ENCODE measurements at regions not wholly inside any gene's neighbourhood (a gene's known extent, or its start where the extent isn't known, plus 50 kb on each side); places are given as distances from the start of the nearest gene placed in this dataset.

GRCh38 chr21:35220301-35220700, 171.2 kb upstream of the RUNX1 start:
- ATAC-seq (no peak), DNase-seq (no peak)
- H3K36me3 ChIP-seq: no peaks in the 10 kb centered on the region
- H3K27ac ChIP-seq: no peak overlapping the region
- intact Hi-C loops (cut with DNase I): no loop called here
- H3K27me3 ChIP-seq: no peaks in the 10 kb centered on the region
- no peaks in the 10 kb centered on the region for H3K9me3 ChIP-seq
- H3K4me1 ChIP-seq: peaks cover 0 to under 1% (median 0%) of the 10 kb centered on the region in 4 donors
- WGBS (ENCODE audit: insufficient coverage, low coverage, low lambda C conversion rate, missing lambda C conversion rate): no CpG with 5 or more reads among the region's 1 CpG
- TF ChIP-seq CTCF (IDR thresholded peaks at IDR 0.05) (no peak), POLR2A (IDR thresholded peaks at IDR 0.05) (no peak)
- no peak overlapping the region for H3K4me3 ChIP-seq

- ATAC-seq (no peak), DNase-seq (no peak)
- 89% methylated on average over 2 of the region's 2 CpGs for WGBS (ENCODE audit: insufficient coverage, low coverage, low lambda C conversion rate, missing lambda C conversion rate)
- TF ChIP-seq CTCF (IDR thresholded peaks at IDR 0.05) (no peak), POLR2A (IDR thresholded peaks at IDR 0.05) (no peak)
- Histone ChIP-seq H3K36me3 (no peaks in the 10 kb centered on the region), H3K27ac (no peak overlapping the region), H3K9me3 (no peaks in the 10 kb centered on the region), H3K4me1 (no peaks in the 10 kb centered on the region), H3K4me3 (no peak overlapping the region), H3K27me3 (no peaks in the 10 kb centered on the region)
- intact Hi-C loops (cut with DNase I): no loop called here
Observed at GRCh38 chr21:35219719-35220118, 170.6 kb upstream of the RUNX1 start.

GRCh38 chr21:35219291-35219690, 170.2 kb upstream of the RUNX1 start:
- Histone ChIP-seq H3K27me3 (no peaks in the 10 kb centered on the region), H3K9me3 (no peaks in the 10 kb centered on the region), H3K4me1 (no peaks in the 10 kb centered on the region), H3K4me3 (no peak overlapping the region), H3K27ac (no peak overlapping the region), H3K36me3 (no peaks in the 10 kb centered on the region)
- DNase-seq: no peak
- WGBS (ENCODE audit: insufficient coverage, low coverage, low lambda C conversion rate, missing lambda C conversion rate): 82% methylated on average over 2 of the region's 2 CpGs
- no peak for TF ChIP-seq CTCF (IDR thresholded peaks at IDR 0.05)
- TF ChIP-seq POLR2A (IDR thresholded peaks at IDR 0.05): no peak
- ATAC-seq: no peak
- intact Hi-C loops (cut with DNase I): no loop called here

GRCh38 chr21:35217504-35218060, 168.5 kb upstream of the RUNX1 start:
- H3K27ac ChIP-seq: no peak overlapping the region
- DNase-seq: no peak
- 89% methylated on average over 1 of the region's 1 CpG for WGBS (ENCODE audit: insufficient coverage, low coverage, low lambda C conversion rate, missing lambda C conversion rate)

More at GRCh38 chr21:35217504-35218060, 168.5 kb upstream of the RUNX1 start:
- H3K36me3 ChIP-seq: no peaks in the 10 kb centered on the region
- ATAC-seq: no peak
- H3K4me3 ChIP-seq: no peak overlapping the region
- no peaks in the 10 kb centered on the region for H3K9me3 ChIP-seq
- no peaks in the 10 kb centered on the region for H3K27me3 ChIP-seq
- no peak for TF ChIP-seq CTCF (IDR thresholded peaks at IDR 0.05)
- no peak for TF ChIP-seq POLR2A (IDR thresholded peaks at IDR 0.05)
- intact Hi-C loops (cut with DNase I): no loop called here
- no peaks in the 10 kb centered on the region for H3K4me1 ChIP-seq
